DMS114 treated with DMSO at 0.1 percent for 48 hours (cell line): ENCODE measurements at regions not wholly inside any gene's neighbourhood (a gene's known extent, or its start where the extent isn't known, plus 50 kb on each side); places are given as distances from the start of the nearest gene placed in this dataset.
"Not testable (repeated sequence)": the region's sequence is repeated elsewhere in the genome, so short reads cannot be mapped to it uniquely, and the experiment has no call there.

Experiments used
- DNase-seq: peaks from one replicate; lab custom pipeline; 2025; ENCODE audit not compliant: unreplicated experiment; lab: John Stamatoyannopoulos, UW

DNA sequence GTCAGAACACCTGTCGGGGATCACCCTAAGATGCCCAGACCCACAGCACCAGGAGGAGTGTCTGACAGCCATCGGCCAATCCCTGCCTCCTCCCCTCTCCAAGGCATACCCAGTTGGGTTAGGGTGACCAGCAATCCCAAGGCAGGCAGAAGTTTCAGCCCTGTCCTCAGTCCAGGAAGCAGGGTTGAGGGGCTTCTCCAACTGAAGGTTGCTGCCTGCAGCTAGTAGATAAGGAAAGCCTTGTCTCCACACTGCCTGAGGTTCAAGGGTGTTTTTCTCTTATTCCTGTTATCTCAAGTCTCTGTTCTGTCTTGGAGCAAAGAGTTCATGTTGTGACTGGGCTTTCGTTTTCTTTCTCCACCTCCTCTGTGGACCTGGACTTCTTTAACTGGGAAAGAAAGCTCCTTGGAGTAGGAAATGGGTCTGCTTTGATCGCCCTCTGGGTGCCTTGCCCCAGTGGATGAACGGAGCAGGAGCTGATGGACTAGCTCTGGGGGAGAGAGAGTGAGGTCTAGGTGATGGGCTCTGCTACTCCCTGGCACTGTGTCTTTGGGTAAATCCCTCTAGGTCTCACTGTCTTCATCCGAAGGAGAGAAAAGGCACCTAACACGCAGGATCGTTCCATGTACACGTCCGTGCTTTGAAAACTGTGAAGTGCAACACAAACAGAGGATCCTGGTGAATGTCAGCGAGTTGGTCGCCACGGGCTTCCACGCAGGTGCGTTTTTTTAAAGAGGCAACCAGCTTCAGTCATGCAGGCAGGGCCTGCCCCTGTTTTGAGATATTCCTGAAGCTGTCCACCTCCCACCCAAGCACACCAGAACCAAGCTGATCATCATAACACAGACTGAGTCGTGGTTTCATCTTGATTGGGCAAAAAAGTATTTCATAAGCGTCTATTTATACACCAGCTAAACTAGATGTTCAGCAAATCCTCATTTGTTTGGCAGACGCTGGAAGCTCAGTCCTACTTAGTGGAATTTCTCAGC is 52.5 kb upstream of the FOXN3 start:
- DNase-seq, result no peak

DNA sequence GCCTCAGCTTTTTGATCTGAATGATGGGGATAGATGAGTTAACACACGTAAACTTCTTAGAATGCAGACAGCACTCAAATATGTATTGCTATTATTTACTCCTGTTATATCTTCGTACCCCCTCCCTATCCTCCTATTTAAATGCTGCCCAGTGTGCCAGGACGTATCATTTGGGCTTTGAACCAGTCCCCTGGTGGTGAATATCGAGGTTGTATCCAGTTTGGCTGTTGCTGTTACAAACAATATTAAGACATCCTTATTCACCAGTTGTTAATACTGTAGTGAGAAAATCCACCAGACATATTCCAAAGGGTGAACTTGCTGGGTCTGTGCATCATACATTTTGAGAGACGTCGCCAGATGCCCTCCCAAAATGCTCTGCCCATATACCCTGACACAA is 51.5 kb upstream of the FOXN3 start:
- DNase-seq, result no peak

DNA sequence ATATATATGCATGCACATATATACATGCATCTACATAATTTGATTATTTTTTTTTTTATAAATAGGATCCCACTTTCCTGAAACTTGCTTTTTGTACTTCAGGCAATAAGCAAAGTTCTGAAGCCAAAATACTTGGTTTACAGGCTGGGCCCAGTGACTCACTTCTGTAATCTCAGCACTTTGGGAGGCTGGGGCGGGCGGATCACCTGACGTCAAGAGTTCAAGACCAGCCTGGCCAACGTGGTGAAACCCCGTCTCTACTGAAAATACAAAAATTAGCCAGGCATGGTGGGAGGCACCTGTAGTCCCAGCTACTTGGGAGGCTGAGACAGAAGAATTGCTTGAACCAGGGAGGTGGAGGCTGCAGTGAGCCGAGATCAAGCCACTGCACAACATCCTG is 51.0 kb upstream of the FOXN3 start:
- DNase-seq, result not testable (repeated sequence)

DNA sequence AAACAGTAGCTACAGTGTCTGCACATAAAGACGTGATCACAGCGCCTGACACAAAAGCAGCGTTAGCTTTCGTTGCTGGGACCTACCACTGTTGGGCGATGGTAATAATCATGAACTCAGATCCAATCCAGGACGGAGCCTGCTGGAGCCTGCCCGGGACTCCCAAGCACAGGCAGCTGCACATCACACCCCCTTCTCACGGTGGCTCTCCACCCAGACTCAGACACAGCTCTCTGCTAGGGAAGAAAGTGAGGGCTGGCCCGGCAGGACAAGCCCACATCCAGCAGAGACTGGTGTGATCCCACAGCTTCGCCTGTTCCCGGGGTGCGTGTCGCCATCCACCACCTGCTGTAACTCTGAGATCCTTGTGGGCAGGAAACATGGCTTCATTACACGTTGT is 49.9 kb upstream of the FOXN3 start:
- no peak for DNase-seq
